ENCODE measurements at regions not wholly inside any gene's neighbourhood (a gene's known extent, or its start where the extent isn't known, plus 50 kb on each side); places are given as distances from the start of the nearest gene placed in this dataset.
"Not testable (repeated sequence)": the region's sequence is repeated elsewhere in the genome, so short reads cannot be mapped to it uniquely, and the experiment has no call there.

- no peaks in the 10 kb centered on the region for H3K4me1 Mint-ChIP-seq
- no peak for ATAC-seq (replicated peaks)
- H3K4me3 Mint-ChIP-seq: no peak overlapping the region
- H3K27me3 Mint-ChIP-seq: no peaks in the 10 kb centered on the region
- no peak overlapping the region for H3K27ac Mint-ChIP-seq
- peaks cover 4% of the 10 kb centered on the region in 2 donors for H3K9me3 Mint-ChIP-seq
- no peaks in the 10 kb centered on the region for H3K36me3 Mint-ChIP-seq
- DNase-seq: no peak
Observed at GRCh38 chr3:853489-853888, 239.3 kb upstream of the CNTN6 start.

- H3K9me3 Mint-ChIP-seq: peaks cover 1 to 4% of the 10 kb centered on the region in 2 donors
- no peak for DNase-seq
- H3K36me3 Mint-ChIP-seq: no peaks in the 10 kb centered on the region
- H3K4me1 Mint-ChIP-seq: no peaks in the 10 kb centered on the region
- no peak overlapping the region for H3K4me3 Mint-ChIP-seq
- no peak overlapping the region for H3K27ac Mint-ChIP-seq
- ATAC-seq (replicated peaks): no peak
- no peaks in the 10 kb centered on the region for H3K27me3 Mint-ChIP-seq
Observed at GRCh38 chr3:859135-859534, 233.7 kb upstream of the CNTN6 start.

GRCh38 chr3:861721-862120 is 231.1 kb upstream of the CNTN6 start:
- Mint-ChIP-seq H3K27ac (no peak overlapping the region), H3K4me1 (no peaks in the 10 kb centered on the region), H3K27me3 (no peaks in the 10 kb centered on the region), H3K36me3 (no peaks in the 10 kb centered on the region), H3K9me3 (peaks cover 0 to 4% of the 10 kb centered on the region in 2 donors), H3K4me3 (no peak overlapping the region)
- ATAC-seq (replicated peaks) (no peak), DNase-seq (no peak)

GRCh38 chr3:869269-869668 is 223.6 kb upstream of the CNTN6 start:
- DNase-seq (no peak), ATAC-seq (replicated peaks) (no peak)
- Mint-ChIP-seq H3K4me3 (no peak overlapping the region), H3K27ac (no peak overlapping the region), H3K4me1 (no peaks in the 10 kb centered on the region), H3K36me3 (no peaks in the 10 kb centered on the region), H3K9me3 (peaks cover 1 to 7% of the 10 kb centered on the region in 2 donors), H3K27me3 (no peaks in the 10 kb centered on the region)

- H3K4me1 Mint-ChIP-seq: no peaks in the 10 kb centered on the region
- H3K9me3 Mint-ChIP-seq: peaks cover 2 to 7% of the 10 kb centered on the region in 2 donors
- no peak overlapping the region for H3K27ac Mint-ChIP-seq
- ATAC-seq (replicated peaks): no peak
- no peak for DNase-seq
- no peaks in the 10 kb centered on the region for H3K36me3 Mint-ChIP-seq
- H3K27me3 Mint-ChIP-seq: no peaks in the 10 kb centered on the region
- no peak overlapping the region for H3K4me3 Mint-ChIP-seq
Observed at GRCh38 chr3:869734-870133, 223.1 kb upstream of the CNTN6 start.

- ATAC-seq (replicated peaks) (no peak), DNase-seq (no peak)
- no peaks in the 10 kb centered on the region for H3K27me3 Mint-ChIP-seq
- peaks cover 2 to 3% of the 10 kb centered on the region in 2 donors for H3K9me3 Mint-ChIP-seq
- no peaks in the 10 kb centered on the region for H3K36me3 Mint-ChIP-seq
- no peak overlapping the region for H3K4me3 Mint-ChIP-seq
- H3K4me1 Mint-ChIP-seq: no peaks in the 10 kb centered on the region
- no peak overlapping the region for H3K27ac Mint-ChIP-seq
Observed at GRCh38 chr3:871651-872050, 221.2 kb upstream of the CNTN6 start.

- ATAC-seq (replicated peaks): no peak
- Mint-ChIP-seq H3K4me1 (no peaks in the 10 kb centered on the region), H3K27me3 (no peaks in the 10 kb centered on the region), H3K27ac (no peak overlapping the region), H3K9me3 (peaks cover 0 to 2% of the 10 kb centered on the region in 2 donors), H3K4me3 (no peak overlapping the region), H3K36me3 (no peaks in the 10 kb centered on the region)
- DNase-seq: no peak
Observed at GRCh38 chr3:877001-877400, 215.8 kb upstream of the CNTN6 start.

GRCh38 chr3:878746-879145 is 214.1 kb upstream of the CNTN6 start:
- Mint-ChIP-seq H3K27ac (no peak overlapping the region), H3K4me3 (no peak overlapping the region), H3K36me3 (no peaks in the 10 kb centered on the region), H3K4me1 (no peaks in the 10 kb centered on the region), H3K27me3 (no peaks in the 10 kb centered on the region), H3K9me3 (peaks cover 0 to 2% of the 10 kb centered on the region in 2 donors)
- ATAC-seq (replicated peaks) (no peak), DNase-seq (no peak)

- Mint-ChIP-seq H3K9me3 (peaks cover 2 to 4% of the 10 kb centered on the region in 2 donors), H3K4me3 (no peak overlapping the region), H3K36me3 (no peaks in the 10 kb centered on the region), H3K27ac (no peak overlapping the region), H3K27me3 (no peaks in the 10 kb centered on the region), H3K4me1 (no peaks in the 10 kb centered on the region)
- ATAC-seq (replicated peaks) (no peak), DNase-seq (no peak)
Observed at GRCh38 chr3:880371-880770, 212.5 kb upstream of the CNTN6 start.

GRCh38 chr3:882533-882932 is 210.3 kb upstream of the CNTN6 start:
- no peak for DNase-seq
- H3K9me3 Mint-ChIP-seq: peaks cover 4 to 7% of the 10 kb centered on the region in 2 donors
- no peak for ATAC-seq (replicated peaks)
- no peak overlapping the region for H3K27ac Mint-ChIP-seq
- H3K4me3 Mint-ChIP-seq: no peak overlapping the region
- no peaks in the 10 kb centered on the region for H3K36me3 Mint-ChIP-seq
- H3K27me3 Mint-ChIP-seq: no peaks in the 10 kb centered on the region
- no peaks in the 10 kb centered on the region for H3K4me1 Mint-ChIP-seq

- no peak overlapping the region for H3K27ac Mint-ChIP-seq
- peaks cover 4 to 6% of the 10 kb centered on the region in 2 donors for H3K9me3 Mint-ChIP-seq
- no peaks in the 10 kb centered on the region for H3K36me3 Mint-ChIP-seq
- DNase-seq: no peak
- H3K4me3 Mint-ChIP-seq: no peak overlapping the region
- H3K4me1 Mint-ChIP-seq: no peaks in the 10 kb centered on the region
- no peaks in the 10 kb centered on the region for H3K27me3 Mint-ChIP-seq
- ATAC-seq (replicated peaks): peak in 1 of 2 donors; percentile 34
Observed at GRCh38 chr3:901953-902778, 190.7 kb upstream of the CNTN6 start.

- no peaks in the 10 kb centered on the region for H3K36me3 Mint-ChIP-seq
- H3K9me3 Mint-ChIP-seq: peaks cover 7 to 10% of the 10 kb centered on the region in 2 donors
- H3K27me3 Mint-ChIP-seq: no peaks in the 10 kb centered on the region
- no peak overlapping the region for H3K4me3 Mint-ChIP-seq
- H3K4me1 Mint-ChIP-seq: no peaks in the 10 kb centered on the region
- no peak for DNase-seq
- no peak overlapping the region for H3K27ac Mint-ChIP-seq
- ATAC-seq (replicated peaks): no peak
Observed at GRCh38 chr3:905217-905616, 187.6 kb upstream of the CNTN6 start.

GRCh38 chr3:906739-907138 is 186.1 kb upstream of the CNTN6 start:
- Mint-ChIP-seq H3K36me3 (no peaks in the 10 kb centered on the region), H3K4me1 (no peaks in the 10 kb centered on the region), H3K27ac (no peak overlapping the region), H3K27me3 (no peaks in the 10 kb centered on the region), H3K9me3 (peaks cover 10 to 14% of the 10 kb centered on the region in 2 donors), H3K4me3 (no peak overlapping the region)
- no peak for ATAC-seq (replicated peaks)
- DNase-seq: no peak

- no peaks in the 10 kb centered on the region for H3K36me3 Mint-ChIP-seq
- H3K27me3 Mint-ChIP-seq: no peaks in the 10 kb centered on the region
Observed at GRCh38 chr3:908839-909238, 184.0 kb upstream of the CNTN6 start.

GRCh38 chr3:912717-913116 is 180.1 kb upstream of the CNTN6 start:
- not testable (repeated sequence) for ATAC-seq (replicated peaks); H3K27ac Mint-ChIP-seq; H3K27me3 Mint-ChIP-seq; H3K4me3 Mint-ChIP-seq; H3K4me1 Mint-ChIP-seq; DNase-seq; H3K36me3 Mint-ChIP-seq
- H3K9me3 Mint-ChIP-seq: peaks cover 11 to 14% of the 10 kb centered on the region in 2 donors

More at GRCh38 chr3:908839-909238, 184.0 kb upstream of the CNTN6 start:
- Mint-ChIP-seq H3K9me3 (peaks cover 10 to 14% of the 10 kb centered on the region in 2 donors), H3K4me1 (no peaks in the 10 kb centered on the region), H3K4me3 (no peak overlapping the region), H3K27ac (no peak overlapping the region)
- ATAC-seq (replicated peaks): no peak
- no peak for DNase-seq
